GM12891 (cell line): ENCODE measurements at regions not wholly inside any gene's neighbourhood (a gene's known extent, or its start where the extent isn't known, plus 50 kb on each side); places are given as distances from the start of the nearest gene placed in this dataset.
"Not testable (repeated sequence)": the region's sequence is repeated elsewhere in the genome, so short reads cannot be mapped to it uniquely, and the experiment has no call there.

Experiments
- PAX5 ChIP-seq: IDR thresholded peaks from 2 replicates; pipeline ENCODE4 v1.6.1; 2011; ENCODE audit warnings: low read length, moderate library complexity, mild to moderate bottlenecking; ENCODE audit not compliant: insufficient read depth, severe bottlenecking
- POLR2A ChIP-seq: IDR thresholded peaks from 2 replicates; pipeline ENCODE4 v1.6.1; 2011; ENCODE audit warnings: low read depth, low read length, control low read depth
- POLR2AphosphoS5 ChIP-seq: IDR thresholded peaks from 2 replicates; pipeline ENCODE4 v1.6.1; 2011; ENCODE audit warnings: low read depth, low read length, control low read depth
- POU2F2 ChIP-seq: IDR thresholded peaks from 2 replicates; pipeline ENCODE4 v1.6.1; 2011; ENCODE audit warnings: low read depth, mild to moderate bottlenecking, control low read depth, low read length, moderate library complexity
- SPI1 ChIP-seq: IDR thresholded peaks from 2 replicates; pipeline ENCODE4 v1.6.1; 2011; ENCODE audit warnings: low read depth, low read length, control low read depth
- TAF1 ChIP-seq: IDR thresholded peaks from 2 replicates; pipeline ENCODE4 v1.6.1; 2011; ENCODE audit warnings: low read depth, low read length, control low read depth

DNA sequence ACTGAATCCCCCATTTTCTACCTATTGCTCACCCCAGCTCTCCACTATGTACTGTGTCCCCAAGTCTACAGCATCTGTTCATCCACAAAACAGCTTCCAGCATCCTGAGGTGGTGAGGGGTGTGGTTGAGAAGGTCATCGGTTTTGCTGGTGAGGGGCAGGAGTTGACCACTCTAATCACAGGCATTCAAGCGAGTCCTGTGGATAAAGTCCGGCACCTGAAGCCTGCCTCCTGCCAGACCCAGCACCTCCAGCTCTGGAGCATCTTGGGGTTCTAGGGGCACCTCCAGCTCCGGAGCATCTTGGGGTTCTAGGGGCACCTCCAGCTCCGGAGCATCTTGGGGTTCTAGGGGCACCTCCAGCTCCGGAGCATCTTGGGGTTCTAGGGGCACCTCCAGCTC is 367.2 kb upstream of the FAT1 start:
- not testable (repeated sequence) for TF ChIP-seq PAX5, TAF1, POLR2AphosphoS5, POLR2A, SPI1, POU2F2
